PC-9 (cell line): ENCODE measurements at regions not wholly inside any gene's neighbourhood (a gene's known extent, or its start where the extent isn't known, plus 50 kb on each side); places are given as distances from the start of the nearest gene placed in this dataset.
"Not testable (repeated sequence)": the region's sequence is repeated elsewhere in the genome, so short reads cannot be mapped to it uniquely, and the experiment has no call there.

ENCODE experiments used
- BruUV-seq: library from RNA; stranded (reverse); fragments of 400-500 nt; replicated peaks from 2 replicates; lab custom pipeline; 2021; lab: Mats Ljungman, UMichigan
- CTCF ChIA-PET: fragments of 300-600 bp; sonication (Branson Sonifier 250); formaldehyde crosslinking; loops from one replicate; lab custom pipeline; 2022; ENCODE audit warnings: antibody characterized with exemption; lab: Charles Lee
- POLR2A ChIA-PET: fragments of 300-600 bp; sonication (Branson Sonifier 250); formaldehyde crosslinking; loops from one replicate; lab custom pipeline; 2022; ENCODE audit warnings: antibody characterized with exemption; ENCODE audit not compliant: unreplicated experiment; lab: Charles Lee
- DNase-seq, 2 experiments: peaks; one replicate each; pipeline versions ENCODE4 v3.0.0 to v3.0.0-alpha.2; 2015 to 2022; ENCODE audit warnings: mixed read lengths in 1 of 2
- H2AFZ ChIP-seq: fragments of 200-600 bp; sonication (generic); 2 replicates; pipeline ENCODE4 v1.8.1; 2017; ENCODE audit warnings: antibody characterized with exemption
- H3F3A ChIP-seq: fragments of 200-600 bp; sonication (generic); 2 replicates; pipeline ENCODE4 v1.8.1; 2017; ENCODE audit warnings: antibody characterized with exemption, mild to moderate bottlenecking, low read depth; ENCODE audit not compliant: insufficient read depth
- H3K27ac ChIP-seq: fragments of 200-600 bp; sonication (generic); 2 replicates; pipeline ENCODE4 v1.6.1; 2016; ENCODE audit warnings: mixed run types
- H3K27me3 ChIP-seq: fragments of 200-600 bp; sonication (generic); 2 replicates; pipeline ENCODE4 v1.6.1; 2016; ENCODE audit warnings: low read depth, mixed run types; ENCODE audit not compliant: insufficient read depth
- H3K36me3 ChIP-seq: fragments of 200-600 bp; sonication (generic); 2 replicates; pipeline ENCODE4 v1.6.1; 2016; ENCODE audit warnings: low read depth, mixed run types
- H3K4me1 ChIP-seq: fragments of 200-600 bp; sonication (generic); replicated peaks from 2 replicates; pipeline ENCODE4 v1.6.1; 2016; ENCODE audit warnings: mixed run types; ENCODE audit not compliant: insufficient read depth
- H3K4me2 ChIP-seq: fragments of 200-600 bp; sonication (generic); 2 replicates; pipeline ENCODE4 v1.6.1; 2017; ENCODE audit warnings: mixed run types
- H3K4me3 ChIP-seq: fragments of 200-600 bp; sonication (generic); 2 replicates; pipeline ENCODE4 v1.6.1; 2016; ENCODE audit warnings: mixed run types
- H3K79me2 ChIP-seq: fragments of 200-600 bp; sonication (generic); 2 replicates; pipeline ENCODE4 v1.6.1; 2017; ENCODE audit warnings: low read depth, mixed run types
- H3K9me2 ChIP-seq: fragments of 200-600 bp; sonication (generic); 2 replicates; pipeline ENCODE4 v1.8.1; 2017; ENCODE audit warnings: mild to moderate bottlenecking; ENCODE audit not compliant: insufficient read depth
- H3K9me3 ChIP-seq: fragments of 200-600 bp; sonication (generic); 2 replicates; pipeline ENCODE4 v1.8.1; 2016; ENCODE audit warnings: low read depth; ENCODE audit not compliant: insufficient read depth
- H4K20me1 ChIP-seq: fragments of 200-600 bp; sonication (generic); 2 replicates; pipeline ENCODE4 v1.8.1; 2017; ENCODE audit not compliant: insufficient read depth
- CTCF ChIP-seq: fragments of 200-600 bp; sonication (generic); conservative IDR thresholded peaks from 2 replicates; pipeline ENCODE4 v1.6.1; 2017; ENCODE audit warnings: mixed run types, antibody characterized with exemption, mild to moderate bottlenecking, moderate library complexity
- EZH2 ChIP-seq: fragments of 200-600 bp; sonication (generic); IDR thresholded peaks from 2 replicates; pipeline ENCODE4 v1.8.0; 2017; ENCODE audit warnings: antibody characterized with exemption, low read depth
- intact Hi-C: fragments of 100-400 bp; cut with micrococcal nuclease; formaldehyde crosslinking; loops from one replicate; pipeline ENCODE4 v1.10.0; 2022; ENCODE audit not compliant: unreplicated experiment

DNA sequence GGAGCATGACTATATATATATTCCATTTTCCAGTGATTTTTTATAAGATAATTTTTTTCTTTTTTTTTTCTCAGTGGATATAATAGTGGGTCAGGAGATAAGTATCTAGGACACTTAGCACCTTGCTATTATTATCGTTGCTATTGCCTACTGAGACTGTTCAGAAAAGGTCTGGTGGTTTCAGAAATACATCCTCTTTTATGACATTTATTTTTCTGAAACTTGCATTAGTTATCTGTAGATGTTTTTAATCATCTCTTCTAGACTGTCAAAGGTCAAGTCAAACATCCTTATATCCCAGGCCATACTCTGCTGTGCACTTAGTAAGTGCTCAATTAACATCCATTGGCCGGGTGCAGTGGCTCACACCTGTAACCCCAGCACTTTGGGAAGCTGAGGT lies 72.9 kb upstream of the MED14 start:
- no peak overlapping the region for H3K4me2 ChIP-seq
- no peak overlapping the region for H2AFZ ChIP-seq
- no peak overlapping the region for H3K27ac ChIP-seq
- DNase-seq: no peak
- H3K4me3 ChIP-seq: no peak overlapping the region
- H3K4me1 ChIP-seq: no peaks in the 10 kb centered on the region
- H3K9me3 ChIP-seq: no peaks in the 10 kb centered on the region
- H3K79me2 ChIP-seq: no peaks in the 10 kb centered on the region
- H3K27me3 ChIP-seq: no peaks in the 10 kb centered on the region
- TF ChIP-seq CTCF: no peak
- no peaks in the 10 kb centered on the region for H3K36me3 ChIP-seq
- BruUV-seq: no TSS peak
- no peaks in the 10 kb centered on the region for H3K9me2 ChIP-seq
- H4K20me1 ChIP-seq: no peaks in the 10 kb centered on the region
- POLR2A ChIA-PET: no interaction called here
- CTCF ChIA-PET: no interaction called here
- no peaks in the 10 kb centered on the region for H3F3A ChIP-seq
- intact Hi-C loops: no loop called here

DNA sequence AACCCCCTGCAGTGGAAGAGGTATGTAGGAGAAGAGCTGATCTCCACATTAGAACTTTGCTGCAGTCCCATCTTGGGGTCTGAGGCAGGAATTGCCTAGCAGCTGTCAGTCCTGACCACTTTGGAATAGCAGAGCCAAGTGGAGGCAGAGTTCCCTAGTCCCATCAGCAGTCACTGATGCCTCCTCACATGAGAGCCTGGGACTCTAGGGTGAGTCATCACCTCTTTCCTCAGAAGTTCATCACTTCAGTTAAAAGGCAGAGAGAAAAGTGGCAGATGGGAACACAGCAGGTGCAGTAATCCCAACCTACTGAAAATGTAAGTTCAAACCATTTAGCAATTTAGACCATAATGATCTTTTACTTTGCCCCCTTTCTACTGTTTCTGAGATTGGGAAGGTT lies 73.9 kb upstream of the MED14 start:
- no TSS peak for BruUV-seq
- no peak overlapping the region for H2AFZ ChIP-seq
- no peaks in the 10 kb centered on the region for H3K36me3 ChIP-seq
- no peaks in the 10 kb centered on the region for H3K4me1 ChIP-seq
- CTCF ChIA-PET: no interaction called here
- no peaks in the 10 kb centered on the region for H4K20me1 ChIP-seq
- POLR2A ChIA-PET: no interaction called here
- no peak overlapping the region for H3K4me3 ChIP-seq
- no peaks in the 10 kb centered on the region for H3K27me3 ChIP-seq
- DNase-seq: no peak
- no peaks in the 10 kb centered on the region for H3F3A ChIP-seq
- H3K27ac ChIP-seq: no peak overlapping the region
- TF ChIP-seq EZH2 (no peak), CTCF (no peak)
- H3K9me2 ChIP-seq: no peaks in the 10 kb centered on the region
- intact Hi-C loops: no loop called here
- no peaks in the 10 kb centered on the region for H3K79me2 ChIP-seq
- no peaks in the 10 kb centered on the region for H3K9me3 ChIP-seq
- H3K4me2 ChIP-seq: no peak overlapping the region

- intact Hi-C loops, CTCF ChIA-PET, H3K4me2 ChIP-seq, POLR2A ChIA-PET, H2AFZ ChIP-seq, H3K79me2 ChIP-seq, H3K36me3 ChIP-seq, H3F3A ChIP-seq, H3K27me3 ChIP-seq, H3K4me3 ChIP-seq, DNase-seq, H3K9me3 ChIP-seq, H3K9me2 ChIP-seq, BruUV-seq, H4K20me1 ChIP-seq, H3K4me1 ChIP-seq, H3K27ac ChIP-seq: not testable (repeated sequence)
These were observed 79.7 kb upstream of the MED14 start for GRCh38 chrX:40815045-40815444.

DNA sequence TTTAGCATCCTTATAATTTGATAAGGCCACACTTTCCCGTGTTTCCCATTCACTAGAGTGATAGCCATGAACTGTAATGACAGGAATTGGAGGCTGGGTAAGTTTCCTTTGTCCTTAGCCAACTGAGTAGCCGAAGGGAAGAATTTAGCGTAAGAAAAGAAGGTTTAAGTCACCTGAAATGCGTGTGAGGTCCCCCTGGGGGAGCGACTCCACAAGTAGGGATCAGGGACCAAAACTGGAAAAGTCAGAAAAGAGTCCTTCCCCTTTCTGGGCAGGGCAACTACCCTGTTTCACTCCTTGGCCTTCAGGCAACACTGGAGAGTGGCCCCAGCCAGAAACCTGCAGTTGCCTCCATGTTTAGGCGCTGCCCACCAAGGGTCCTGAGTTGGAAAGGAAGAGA lies 81.6 kb upstream of the MED14 start:
- Histone ChIP-seq H3F3A (no peaks in the 10 kb centered on the region), H3K9me3 (no peaks in the 10 kb centered on the region), H3K9me2 (no peaks in the 10 kb centered on the region), H3K79me2 (no peaks in the 10 kb centered on the region), H3K27ac (no peak overlapping the region), H3K4me1 (no peaks in the 10 kb centered on the region), H4K20me1 (no peaks in the 10 kb centered on the region), H3K4me2 (no peak overlapping the region), H2AFZ (no peak overlapping the region), H3K27me3 (no peaks in the 10 kb centered on the region), H3K4me3 (no peak overlapping the region), H3K36me3 (no peaks in the 10 kb centered on the region)
- ChIA-PET CTCF (no interaction called here), POLR2A (no interaction called here)
- intact Hi-C loops: no loop called here
- DNase-seq: no peak
- BruUV-seq: no TSS peak
- TF ChIP-seq EZH2: no peak
- no peak for TF ChIP-seq CTCF
